ENCODE measurements at regions not wholly inside any gene's neighbourhood (a gene's known extent, or its start where the extent isn't known, plus 50 kb on each side); places are given as distances from the start of the nearest gene placed in this dataset.
"Not testable (repeated sequence)": the region's sequence is repeated elsewhere in the genome, so short reads cannot be mapped to it uniquely, and the experiment has no call there.

DNA sequence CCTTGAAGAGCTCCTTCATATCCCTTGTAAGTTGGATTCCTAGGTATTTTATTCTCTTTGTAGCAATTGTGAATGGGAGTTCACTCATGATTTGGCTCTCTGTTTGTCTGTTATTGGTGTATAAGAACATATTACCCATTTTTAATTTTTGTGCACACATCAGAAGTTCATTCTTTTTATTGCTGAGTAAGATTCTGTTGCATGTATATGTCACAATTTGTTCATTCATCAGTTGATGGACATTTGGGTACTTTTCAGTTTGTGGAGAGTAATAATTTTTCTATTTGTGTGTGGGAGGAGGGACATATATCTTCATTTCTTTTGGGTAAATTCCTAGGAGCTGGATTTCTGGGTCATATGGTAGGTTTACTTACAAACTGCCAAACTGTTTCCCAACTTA lies 125.9 kb downstream of the TANC2 start:
- not testable (repeated sequence) for TF ChIP-seq CTCF (conservative IDR thresholded peaks at IDR 0.05; ENCODE audit: low read depth, low read length); EZH2phosphoT487 (IDR thresholded peaks at IDR 0.05; ENCODE audit: borderline replicate concordance, low read length)

Data from PC-3 (cell line).